ENCODE measurements at regions not wholly inside any gene's neighbourhood (a gene's known extent, or its start where the extent isn't known, plus 50 kb on each side); places are given as distances from the start of the nearest gene placed in this dataset.

- WGBS (ENCODE audit: insufficient coverage), result 86% methylated on average over 21 of the region's 21 CpGs
- Histone ChIP-seq H3K4me1 (ENCODE audit: control insufficient read depth in 2 of 2, insufficient read depth in 2 of 2, low read length in 2 of 2) (no peaks in the 10 kb centered on the region), H3K9me3 (ENCODE audit: control extremely low read depth in 1 of 3, control insufficient read depth in 2 of 3, insufficient read depth in 1 of 3, low read length in 2 of 3) (peaks cover 0 to 9% (median 0%) of the 10 kb centered on the region in 3 donors), H3K4me2 (replicated peaks; ENCODE audit: low read depth, low read length, poor library complexity, severe bottlenecking) (no peak overlapping the region), H3K27me3 (replicated peaks in 1 of 4; ENCODE audit: control extremely low read depth in 1 of 4, control insufficient read depth in 3 of 4, insufficient read depth in 4 of 4, low read length in 3 of 4) (no peaks in the 10 kb centered on the region), H3K27ac (ENCODE audit: low read length in 2 of 2) (no peak overlapping the region), H3K79me2 (ENCODE audit: control insufficient read depth, insufficient read depth, low read length) (no peaks in the 10 kb centered on the region), H2AFZ (ENCODE audit: insufficient read depth, low read depth, low read length, poor library complexity, severe bottlenecking) (no peak overlapping the region), H3K9ac (ENCODE audit: low read length) (no peak overlapping the region), H3K36me3 (replicated peaks in 1 of 2; ENCODE audit: control extremely low read depth in 1 of 2, control insufficient read depth in 1 of 2, extremely low read depth in 1 of 2, insufficient read depth in 2 of 2, low read length in 1 of 2) (no peaks in the 10 kb centered on the region), H4K20me1 (ENCODE audit: control insufficient read depth, insufficient read depth, low read length, poor library complexity, severe bottlenecking) (no peaks in the 10 kb centered on the region), H3K4me3 (ENCODE audit: control extremely low read depth in 1 of 5, extremely low read depth in 1 of 5, insufficient read depth in 1 of 5, low read depth in 2 of 5, low read length in 4 of 5) (no peak overlapping the region)
- no peaks in the 10 kb centered on the region for H3K9me3 Mint-ChIP-seq (ENCODE audit: insufficient read depth)
- no peak overlapping the region for H3K27ac Mint-ChIP-seq
- DNase-seq (no peak), ATAC-seq (ENCODE audit: low read depth) (no peak)
- POLR2A ChIA-PET, result no interaction called here
- intact Hi-C loops (cut with micrococcal nuclease), result no loop called here
- CTCF ChIA-PET, result no interaction called here
- TF ChIP-seq, protein P1, sequence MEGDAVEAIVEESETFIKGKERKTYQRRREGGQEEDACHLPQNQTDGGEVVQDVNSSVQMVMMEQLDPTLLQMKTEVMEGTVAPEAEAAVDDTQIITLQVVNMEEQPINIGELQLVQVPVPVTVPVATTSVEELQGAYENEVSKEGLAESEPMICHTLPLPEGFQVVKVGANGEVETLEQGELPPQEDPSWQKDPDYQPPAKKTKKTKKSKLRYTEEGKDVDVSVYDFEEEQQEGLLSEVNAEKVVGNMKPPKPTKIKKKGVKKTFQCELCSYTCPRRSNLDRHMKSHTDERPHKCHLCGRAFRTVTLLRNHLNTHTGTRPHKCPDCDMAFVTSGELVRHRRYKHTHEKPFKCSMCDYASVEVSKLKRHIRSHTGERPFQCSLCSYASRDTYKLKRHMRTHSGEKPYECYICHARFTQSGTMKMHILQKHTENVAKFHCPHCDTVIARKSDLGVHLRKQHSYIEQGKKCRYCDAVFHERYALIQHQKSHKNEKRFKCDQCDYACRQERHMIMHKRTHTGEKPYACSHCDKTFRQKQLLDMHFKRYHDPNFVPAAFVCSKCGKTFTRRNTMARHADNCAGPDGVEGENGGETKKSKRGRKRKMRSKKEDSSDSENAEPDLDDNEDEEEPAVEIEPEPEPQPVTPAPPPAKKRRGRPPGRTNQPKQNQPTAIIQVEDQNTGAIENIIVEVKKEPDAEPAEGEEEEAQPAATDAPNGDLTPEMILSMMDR (IDR thresholded peaks at IDR 0.05), result no peak
- TF ChIP-seq EZH2 (IDR thresholded peaks at IDR 0.05; ENCODE audit: borderline replicate concordance, insufficient read depth, low read depth, low read length, poor library complexity, severe bottlenecking), result no peak
- H3K4me1 Mint-ChIP-seq, result no peaks in the 10 kb centered on the region
- no peak overlapping the region for H3K4me3 Mint-ChIP-seq
- H3K27me3 Mint-ChIP-seq, result no peaks in the 10 kb centered on the region
Observed at GRCh38 chr22:49333206-49333605, 494.5 kb downstream of the BRD1 start.

DNA sequence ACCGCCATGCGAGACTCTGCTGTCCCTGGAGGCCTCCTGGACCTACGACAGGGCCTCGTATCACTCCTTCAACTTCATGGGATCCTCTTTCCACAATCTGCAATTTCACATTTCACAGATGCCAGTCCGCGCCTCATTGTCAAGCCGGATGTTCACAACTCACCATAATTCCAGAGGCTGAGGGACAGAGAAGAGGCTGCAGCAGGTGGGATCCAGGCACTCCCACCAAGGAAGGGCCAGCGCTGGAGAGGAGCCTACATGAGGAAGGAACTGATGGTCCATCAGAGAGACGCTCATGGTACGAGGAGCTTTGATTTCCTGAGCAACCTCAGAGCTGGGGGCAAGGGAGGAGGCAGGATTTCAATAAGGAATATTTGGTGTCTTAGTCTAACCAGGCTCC is 495.0 kb downstream of the BRD1 start:
- no peak for TF ChIP-seq EZH2 (IDR thresholded peaks at IDR 0.05; ENCODE audit: borderline replicate concordance, insufficient read depth, low read depth, low read length, poor library complexity, severe bottlenecking)
- TF ChIP-seq, protein P1 (IDR thresholded peaks at IDR 0.05), result no peak
- no peak overlapping the region for H3K27ac Mint-ChIP-seq
- 87% methylated on average over 6 of the region's 10 CpGs for WGBS (ENCODE audit: insufficient coverage)
- Histone ChIP-seq H3K9ac (ENCODE audit: low read length) (no peak overlapping the region), H3K9me3 (ENCODE audit: control extremely low read depth in 1 of 3, control insufficient read depth in 2 of 3, insufficient read depth in 1 of 3, low read length in 2 of 3) (peaks cover 0 to 13% (median 0%) of the 10 kb centered on the region in 3 donors), H3K79me2 (ENCODE audit: control insufficient read depth, insufficient read depth, low read length) (no peaks in the 10 kb centered on the region), H4K20me1 (ENCODE audit: control insufficient read depth, insufficient read depth, low read length, poor library complexity, severe bottlenecking) (no peaks in the 10 kb centered on the region), H3K27ac (ENCODE audit: low read length in 2 of 2) (no peak overlapping the region), H3K4me1 (ENCODE audit: control insufficient read depth in 2 of 2, insufficient read depth in 2 of 2, low read length in 2 of 2) (no peaks in the 10 kb centered on the region), H2AFZ (ENCODE audit: insufficient read depth, low read depth, low read length, poor library complexity, severe bottlenecking) (no peak overlapping the region), H3K27me3 (replicated peaks in 1 of 4; ENCODE audit: control extremely low read depth in 1 of 4, control insufficient read depth in 3 of 4, insufficient read depth in 4 of 4, low read length in 3 of 4) (no peaks in the 10 kb centered on the region), H3K36me3 (replicated peaks in 1 of 2; ENCODE audit: control extremely low read depth in 1 of 2, control insufficient read depth in 1 of 2, extremely low read depth in 1 of 2, insufficient read depth in 2 of 2, low read length in 1 of 2) (no peaks in the 10 kb centered on the region), H3K4me3 (ENCODE audit: control extremely low read depth in 1 of 5, extremely low read depth in 1 of 5, insufficient read depth in 1 of 5, low read depth in 2 of 5, low read length in 4 of 5) (no peak overlapping the region), H3K4me2 (replicated peaks; ENCODE audit: low read depth, low read length, poor library complexity, severe bottlenecking) (no peak overlapping the region)
- ATAC-seq (ENCODE audit: low read depth) (no peak), DNase-seq (no peak)
- H3K9me3 Mint-ChIP-seq (ENCODE audit: insufficient read depth), result no peaks in the 10 kb centered on the region
- intact Hi-C loops (cut with micrococcal nuclease), result no loop called here
- ChIA-PET CTCF (no interaction called here), POLR2A (no interaction called here)
- no peaks in the 10 kb centered on the region for H3K4me1 Mint-ChIP-seq
- no peak overlapping the region for H3K4me3 Mint-ChIP-seq
- no peaks in the 10 kb centered on the region for H3K27me3 Mint-ChIP-seq
